ENCODE measurements at regions not wholly inside any gene's neighbourhood (a gene's known extent, or its start where the extent isn't known, plus 50 kb on each side); places are given as distances from the start of the nearest gene placed in this dataset.

- TF ChIP-seq CTCF (IDR thresholded peaks at IDR 0.05), result no peak
- no peak for TF ChIP-seq POLR2A (IDR thresholded peaks at IDR 0.05)
Observed at GRCh38 chr2:198656869-198657268, 800.9 kb downstream of the SATB2 start.

Measured in thyroid gland (tissue), 4 donors.